GM12892 (cell line): ENCODE measurements at regions not wholly inside any gene's neighbourhood (a gene's known extent, or its start where the extent isn't known, plus 50 kb on each side); places are given as distances from the start of the nearest gene placed in this dataset.
"Not testable (repeated sequence)": the region's sequence is repeated elsewhere in the genome, so short reads cannot be mapped to it uniquely, and the experiment has no call there.

Source experiments
- DNase-seq: peaks from one replicate; pipeline ENCODE4 v3.0.0; 2011; ENCODE audit not compliant: insufficient read length
- FAIRE-seq: peaks from 2 replicates; lab custom pipeline; 2011; peaks lifted over from hg19 to GRCh38; lab: Jason Lieb, UNC
- POLR2A ChIP-seq: IDR thresholded peaks from 2 replicates; pipeline ENCODE4 v1.6.1; 2011; ENCODE audit warnings: low read depth, low read length, control low read depth
- POLR2AphosphoS5 ChIP-seq: IDR thresholded peaks from 2 replicates; pipeline ENCODE4 v1.6.1; 2011; ENCODE audit warnings: low read depth, low read length, control low read depth
- TAF1 ChIP-seq: IDR thresholded peaks from 2 replicates; pipeline ENCODE4 v1.6.1; 2011; ENCODE audit warnings: low read depth, mild to moderate bottlenecking, control low read depth, low read length, borderline replicate concordance

DNA sequence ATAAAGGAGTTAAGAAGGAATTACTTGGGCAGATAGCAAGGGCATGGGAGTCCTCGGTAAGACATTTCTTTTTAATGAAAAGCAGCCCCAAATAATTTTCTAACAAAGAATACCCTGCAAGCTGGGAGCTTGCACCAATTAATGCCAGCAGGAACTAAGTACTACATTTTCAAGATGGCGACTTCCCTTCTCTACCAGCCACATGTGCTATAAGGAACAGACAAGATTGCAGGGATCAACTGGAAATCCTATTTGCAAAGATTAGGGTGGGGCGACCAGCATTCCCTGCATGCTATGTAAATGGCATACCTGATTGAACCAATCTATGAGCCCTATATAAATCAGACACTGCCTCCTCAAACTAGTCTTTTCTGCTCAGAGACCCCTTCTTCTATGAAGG is 827.5 kb downstream of the ADCYAP1 start:
- TF ChIP-seq POLR2AphosphoS5 (no peak), TAF1 (no peak), POLR2A (no peak)
- FAIRE-seq, result no peak
- no peak for DNase-seq

- DNase-seq (no peak), FAIRE-seq (no peak)
- TF ChIP-seq POLR2A, result no peak
- no peak for TF ChIP-seq TAF1
Observed at GRCh38 chr18:1746131-1746530, 825.2 kb downstream of the METTL4 start.

- FAIRE-seq, result no peak
- no peak for DNase-seq
- TF ChIP-seq POLR2A, result no peak
- TF ChIP-seq TAF1, result no peak
- TF ChIP-seq POLR2AphosphoS5, result no peak
Observed at GRCh38 chr18:1751249-1751648, 820.1 kb downstream of the METTL4 start.

DNA sequence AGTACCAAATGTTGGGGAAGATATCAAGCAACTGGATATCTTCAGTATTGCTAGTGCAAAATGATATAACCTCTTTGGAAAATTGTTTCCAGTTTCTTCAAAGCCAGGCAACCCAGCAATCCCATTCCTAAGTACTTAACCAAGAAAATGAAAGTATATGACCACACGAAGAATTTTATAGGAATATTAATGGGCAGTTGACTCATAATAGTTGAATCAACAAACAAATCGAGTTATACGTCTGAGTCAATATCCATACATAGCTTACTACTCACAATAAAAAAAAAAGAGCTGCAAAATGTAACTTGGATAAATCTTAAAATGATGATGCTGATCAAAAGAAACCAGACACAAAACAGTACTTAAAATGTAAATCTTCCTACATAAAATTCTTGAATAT is 810.4 kb downstream of the METTL4 start:
- no peak for FAIRE-seq
- TF ChIP-seq TAF1 (no peak), POLR2AphosphoS5 (no peak), POLR2A (no peak)
- no peak for DNase-seq

GRCh38 chr18:1774261-1774660 is 797.0 kb downstream of the METTL4 start:
- TF ChIP-seq TAF1, result no peak
- no peak for TF ChIP-seq POLR2AphosphoS5
- TF ChIP-seq POLR2A, result no peak
- FAIRE-seq, result no peak

DNA sequence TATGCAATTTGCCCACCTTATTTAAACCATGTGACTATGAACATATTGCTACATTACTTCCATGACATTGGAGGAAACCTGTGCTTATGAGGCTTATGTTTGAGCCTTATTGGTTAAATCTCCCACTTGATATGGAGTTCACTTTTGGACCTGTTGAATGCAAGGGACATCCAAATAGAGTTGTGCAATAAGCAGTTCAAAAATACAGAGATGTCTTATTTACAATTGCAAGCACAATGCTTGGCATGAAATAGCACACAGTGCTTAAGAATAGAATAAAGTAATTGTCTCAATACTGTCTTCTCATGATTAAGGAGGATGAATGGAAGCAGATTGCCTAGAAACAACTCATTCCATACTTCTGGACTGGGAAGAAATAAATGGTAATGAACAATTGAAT is 793.5 kb downstream of the METTL4 start:
- DNase-seq (no peak), FAIRE-seq (no peak)
- TF ChIP-seq POLR2AphosphoS5, result no peak
- no peak for TF ChIP-seq TAF1
- TF ChIP-seq POLR2A, result no peak

More at GRCh38 chr18:1774261-1774660, 797.0 kb downstream of the METTL4 start:
- DNase-seq, result no peak

DNA sequence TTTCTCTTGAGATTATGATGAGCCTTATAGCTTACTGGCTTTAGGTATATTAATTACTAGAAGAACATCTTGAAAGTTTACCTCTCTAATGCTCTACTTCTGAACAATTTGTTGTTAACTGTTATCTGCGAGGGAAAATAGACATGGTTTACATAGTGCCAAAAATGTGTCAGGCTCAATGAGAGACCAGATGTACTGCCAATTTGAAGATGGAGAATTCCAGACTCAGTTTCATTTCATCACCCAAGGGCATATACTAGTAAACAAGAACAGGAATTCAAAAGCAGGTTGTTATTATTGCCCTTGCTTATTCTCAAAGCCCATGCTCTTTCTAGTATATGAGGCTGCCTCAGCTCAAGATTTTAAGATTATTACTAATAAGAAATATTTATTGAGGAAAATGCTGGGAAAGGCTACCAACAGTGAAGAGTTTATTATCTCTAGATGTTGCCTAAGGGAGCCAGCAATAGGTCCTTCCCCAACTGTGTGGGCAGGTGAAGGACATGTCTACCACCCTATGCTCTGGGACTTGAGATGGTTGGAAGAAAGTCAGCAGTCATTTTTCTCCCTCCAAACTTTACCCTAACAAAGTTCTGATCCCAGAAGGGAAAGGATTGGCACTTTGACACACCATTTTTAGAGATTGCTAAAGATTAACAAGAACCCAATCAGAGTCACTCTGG is 792.7 kb downstream of the METTL4 start:
- FAIRE-seq, result no peak
- no peak for TF ChIP-seq POLR2AphosphoS5
- no peak for TF ChIP-seq TAF1
- no peak for DNase-seq

GRCh38 chr18:1779587-1779986 is 791.7 kb downstream of the METTL4 start:
- no peak for FAIRE-seq

DNA sequence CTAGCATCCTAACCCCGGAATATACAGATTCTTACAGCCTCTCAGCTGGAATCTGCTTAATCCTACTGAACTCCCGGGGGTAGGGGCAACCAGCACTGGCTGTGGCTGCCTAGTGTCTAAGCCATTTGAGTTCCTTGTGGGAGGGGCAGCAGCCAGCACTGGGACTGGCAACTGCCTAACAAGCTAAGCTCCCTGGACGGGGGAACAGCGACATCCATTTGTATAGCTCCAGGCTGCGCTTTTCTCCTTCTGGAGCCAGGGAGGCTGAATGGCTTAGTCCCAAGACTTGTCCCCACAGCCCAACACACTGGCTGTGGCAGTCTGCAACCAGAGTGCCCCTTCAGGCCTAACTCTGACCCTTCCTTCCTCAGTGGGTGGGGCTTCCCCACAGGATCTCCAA is 787.2 kb downstream of the METTL4 start:
- DNase-seq, result no peak
- no peak for TF ChIP-seq TAF1
- TF ChIP-seq POLR2AphosphoS5, result no peak
- TF ChIP-seq POLR2A, result no peak
- FAIRE-seq, result no peak

More at GRCh38 chr18:1779587-1779986, 791.7 kb downstream of the METTL4 start:
- no peak for TF ChIP-seq POLR2AphosphoS5
- DNase-seq, result no peak

- FAIRE-seq, DNase-seq: not testable (repeated sequence)
Observed at GRCh38 chr18:1785980-1786379, 785.3 kb downstream of the METTL4 start.

GRCh38 chr18:1796636-1797035 is 774.7 kb downstream of the METTL4 start:
- no peak for FAIRE-seq
- TF ChIP-seq POLR2AphosphoS5 (no peak), TAF1 (no peak), POLR2A (no peak)
- DNase-seq, result no peak

DNA sequence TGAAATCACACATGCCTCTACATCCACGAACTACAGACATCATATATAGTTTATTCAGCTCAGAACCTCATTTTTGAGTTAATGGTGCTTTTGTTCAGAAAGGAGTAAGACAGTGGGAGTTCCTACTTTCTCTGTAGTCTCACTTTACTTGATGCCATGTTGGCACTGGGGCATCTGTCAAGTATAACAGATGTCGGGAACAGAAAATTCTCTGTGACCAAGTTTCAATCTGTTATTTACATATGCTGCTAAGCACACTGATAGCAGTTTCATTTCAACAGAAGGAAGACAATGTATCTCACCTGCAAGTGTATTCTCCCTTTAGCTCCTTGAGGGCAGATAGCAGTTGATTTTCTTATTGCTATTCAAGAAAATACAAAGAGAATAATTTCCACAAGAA is 774.1 kb downstream of the METTL4 start:
- FAIRE-seq, result no peak
- TF ChIP-seq POLR2A, result no peak
- DNase-seq, result no peak

DNA sequence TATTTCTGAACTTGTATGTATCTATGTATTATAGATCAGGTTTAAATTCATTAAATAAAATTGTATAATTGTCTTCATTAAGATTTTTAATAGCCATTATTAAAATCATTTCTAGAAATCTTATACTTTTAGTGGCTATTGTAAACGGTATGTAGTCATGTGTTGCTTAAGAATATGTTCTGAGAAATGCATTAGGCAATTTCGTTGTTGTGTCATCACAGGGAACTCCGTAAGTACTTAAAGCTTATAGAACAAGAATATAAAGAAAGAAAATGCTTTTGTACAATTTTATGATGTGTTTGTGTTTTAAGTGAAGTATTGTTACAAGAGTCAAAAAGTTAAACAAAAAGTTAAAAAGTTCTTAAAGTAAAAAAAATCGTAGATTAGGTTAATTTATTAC is 765.8 kb downstream of the METTL4 start:
- no peak for FAIRE-seq
- DNase-seq, result no peak
- TF ChIP-seq POLR2AphosphoS5 (no peak), TAF1 (no peak), POLR2A (no peak)
